Colonic mucosa (tissue), 4 donors: ENCODE measurements at regions not wholly inside any gene's neighbourhood (a gene's known extent, or its start where the extent isn't known, plus 50 kb on each side); places are given as distances from the start of the nearest gene placed in this dataset.

ENCODE experiments used
- DNase-seq: peaks from one replicate; pipeline ENCODE4 v3.0.0-alpha.2; 2020
- H3K27ac ChIP-seq: fragments of 200-600 bp; one replicate; pipeline ENCODE4 v1.8.0; 2021
- H3K27me3 ChIP-seq: fragments of 200-600 bp; one replicate; pipeline ENCODE4 v1.8.0; 2021
- H3K36me3 ChIP-seq: fragments of 200-600 bp; one replicate; pipeline ENCODE4 v1.8.0; 2021
- H3K4me1 ChIP-seq: fragments of 200-600 bp; one replicate; pipeline ENCODE4 v1.8.0; 2021; ENCODE audit warnings: mild to moderate bottlenecking
- H3K4me3 ChIP-seq: fragments of 200-600 bp; one replicate; pipeline ENCODE4 v1.8.0; 2021
- H3K9ac ChIP-seq, 2 donors: one replicate each; pipeline ENCODE4 v1.7.0; 2013; ENCODE audit warnings: control low read depth in 2 of 2, low read depth in 2 of 2, low read length in 2 of 2
- H3K9me3 ChIP-seq: fragments of 200-600 bp; one replicate; pipeline ENCODE4 v1.8.0; 2021
- CTCF ChIP-seq: fragments of 200-600 bp; IDR thresholded peaks from one replicate; pipeline ENCODE4 v1.8.0; 2022; ENCODE audit warnings: antibody characterized with exemption, mild to moderate bottlenecking
- intact Hi-C: fragments of 100-400 bp; cut with DNase I; formaldehyde crosslinking; loops from one replicate; pipeline ENCODE4 v1.14.1; 2022
- donor health status: healthy.
- donor health status: DM: no; HTN: no; CAD: no.
- donor health status: DM: no; HTN: no; CAD: no.

GRCh38 chr13:76683168-76683567 is 203.0 kb downstream of the KCTD12 start:
- intact Hi-C loops = no loop called here
- H3K36me3 ChIP-seq = no peaks in the 10 kb centered on the region
- H3K4me1 ChIP-seq = no peaks in the 10 kb centered on the region
- no peak overlapping the region for H3K9ac ChIP-seq
- H3K9me3 ChIP-seq = no peaks in the 10 kb centered on the region
- no peak for DNase-seq
- TF ChIP-seq CTCF = no peak
- H3K27ac ChIP-seq = no peak overlapping the region
- H3K4me3 ChIP-seq = no peak overlapping the region
- no peaks in the 10 kb centered on the region for H3K27me3 ChIP-seq

GRCh38 chr13:76680112-76680511 is 206.1 kb downstream of the KCTD12 start:
- Histone ChIP-seq H3K9me3 (no peaks in the 10 kb centered on the region), H3K27me3 (no peaks in the 10 kb centered on the region), H3K9ac (no peak overlapping the region), H3K27ac (no peak overlapping the region), H3K4me3 (no peak overlapping the region), H3K36me3 (no peaks in the 10 kb centered on the region), H3K4me1 (no peaks in the 10 kb centered on the region)
- intact Hi-C loops = no loop called here
- TF ChIP-seq CTCF = no peak
- DNase-seq = no peak

GRCh38 chr13:76677043-76677442 is 209.2 kb downstream of the KCTD12 start:
- DNase-seq = peak; percentile 20
- Histone ChIP-seq H3K4me3 (no peak overlapping the region), H3K9ac (no peak overlapping the region), H3K4me1 (no peaks in the 10 kb centered on the region), H3K9me3 (no peaks in the 10 kb centered on the region), H3K36me3 (no peaks in the 10 kb centered on the region), H3K27ac (no peak overlapping the region), H3K27me3 (no peaks in the 10 kb centered on the region)
- no peak for TF ChIP-seq CTCF
- intact Hi-C loops = no loop called here

- no peak overlapping the region for H3K9ac ChIP-seq
- no peak for DNase-seq
- no peaks in the 10 kb centered on the region for H3K27me3 ChIP-seq
- TF ChIP-seq CTCF = no peak
- no peaks in the 10 kb centered on the region for H3K4me1 ChIP-seq
- no peaks in the 10 kb centered on the region for H3K9me3 ChIP-seq
- intact Hi-C loops = no loop called here
- H3K4me3 ChIP-seq = no peak overlapping the region
- H3K36me3 ChIP-seq = no peaks in the 10 kb centered on the region
- no peak overlapping the region for H3K27ac ChIP-seq
These were observed 213.8 kb downstream of the KCTD12 start for GRCh38 chr13:76672420-76672819.

GRCh38 chr13:76668716-76669115 is 217.5 kb downstream of the KCTD12 start:
- Histone ChIP-seq H3K36me3 (no peaks in the 10 kb centered on the region), H3K9me3 (no peaks in the 10 kb centered on the region), H3K9ac (no peak overlapping the region), H3K27ac (no peak overlapping the region), H3K4me3 (no peak overlapping the region), H3K4me1 (no peaks in the 10 kb centered on the region), H3K27me3 (no peaks in the 10 kb centered on the region)
- TF ChIP-seq CTCF = no peak
- intact Hi-C loops = loop anchor here (5.0 to 10.0 kb wide), 2 partner anchors 216 to 234 kb away; partner anchors contain the start of gene KCTD12
- no peak for DNase-seq

GRCh38 chr13:76668141-76668540 is 218.1 kb downstream of the KCTD12 start:
- Histone ChIP-seq H3K27me3 (no peaks in the 10 kb centered on the region), H3K4me3 (no peak overlapping the region), H3K4me1 (no peaks in the 10 kb centered on the region), H3K27ac (no peak overlapping the region), H3K36me3 (no peaks in the 10 kb centered on the region), H3K9me3 (no peaks in the 10 kb centered on the region), H3K9ac (no peak overlapping the region)
- no peak for DNase-seq
- no peak for TF ChIP-seq CTCF
- intact Hi-C loops = loop anchor here (5.0 to 10.0 kb wide), 2 partner anchors 217 to 234 kb away; partner anchors contain the start of gene KCTD12
